ENCODE measurements at regions not wholly inside any gene's neighbourhood (a gene's known extent, or its start where the extent isn't known, plus 50 kb on each side); places are given as distances from the start of the nearest gene placed in this dataset.

DNA sequence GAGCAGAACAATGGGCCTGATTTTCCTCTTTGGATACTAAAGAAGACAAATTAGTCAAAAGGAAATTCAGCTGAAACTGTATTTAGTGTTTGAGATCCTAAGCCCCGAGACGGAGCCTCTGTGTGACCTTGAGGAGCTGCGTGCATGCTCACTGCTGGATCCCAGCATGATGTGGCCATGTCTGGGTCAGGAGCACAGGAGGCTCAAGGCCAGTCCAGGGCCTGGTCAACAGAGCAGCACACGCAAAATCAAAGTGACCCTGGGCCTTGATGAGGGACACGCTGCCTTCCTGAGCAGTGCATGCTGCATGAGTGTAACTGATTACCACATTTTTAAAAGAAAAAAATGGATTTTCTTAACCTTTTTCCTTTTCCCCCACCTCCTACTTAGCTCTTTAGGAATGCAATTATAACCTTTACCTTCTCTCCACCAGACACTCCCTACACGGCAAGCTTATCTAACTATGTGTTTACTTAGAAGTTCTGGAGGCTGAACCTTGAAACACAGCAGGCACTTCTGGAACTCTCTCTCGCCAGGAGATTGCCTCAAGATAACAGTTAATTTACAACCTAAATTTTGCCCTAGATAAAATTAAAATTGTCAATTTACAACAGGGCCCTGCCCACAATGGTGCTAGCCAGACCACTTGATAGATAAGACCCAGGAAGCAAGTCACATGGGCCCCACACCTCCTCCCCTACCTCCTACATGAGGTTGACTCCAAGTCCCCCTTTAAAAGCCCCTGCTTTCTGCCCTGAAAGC lies 144.6 kb downstream of the LRIG2 start:
- no peak for DNase-seq (ENCODE audit: low read depth in 4 of 4, low spot score in 2 of 4)

DNA sequence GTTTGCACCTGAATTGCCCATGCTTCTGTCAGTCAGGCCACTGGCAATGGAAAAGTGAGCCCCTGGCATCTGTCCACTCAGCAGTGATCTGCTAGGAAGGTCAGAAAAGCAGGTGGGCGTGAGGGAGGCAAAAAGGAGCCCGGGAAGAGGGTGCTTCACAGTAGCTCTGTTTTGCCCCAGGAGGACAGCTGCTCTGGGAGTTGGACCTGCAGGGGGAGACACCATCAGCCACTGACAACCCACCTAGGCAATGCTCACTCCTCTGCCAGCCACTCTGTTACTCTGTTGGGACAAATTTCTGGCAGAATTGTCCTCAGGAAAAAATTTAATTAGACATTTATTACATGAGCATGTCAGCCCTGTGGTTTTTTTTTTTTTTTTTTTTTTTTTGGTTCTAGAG lies 146.4 kb downstream of the LRIG2 start:
- DNase-seq (ENCODE audit: low read depth in 4 of 4, low spot score in 2 of 4) = no peak

DNA sequence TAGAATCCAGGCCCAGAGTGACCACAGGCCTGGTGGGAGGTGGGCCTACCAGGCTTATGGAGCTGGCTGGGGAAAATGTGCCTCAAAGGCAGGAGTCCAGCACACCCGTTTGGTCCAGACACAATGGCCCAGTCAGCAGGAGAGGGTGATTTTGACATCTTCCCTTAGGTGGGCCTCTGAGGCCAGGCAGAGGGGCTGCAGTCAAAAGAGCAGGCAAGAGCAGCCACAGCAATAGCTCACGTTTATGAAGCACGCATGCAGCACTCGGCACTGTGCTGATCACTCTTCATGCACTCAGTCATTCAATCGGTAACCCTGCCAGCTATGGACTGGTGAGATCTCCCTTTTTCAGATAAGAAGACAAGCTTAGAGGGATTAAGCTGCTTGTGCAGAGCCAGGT lies 146.8 kb downstream of the LRIG2 start:
- no peak for DNase-seq (ENCODE audit: low read depth in 4 of 4, low spot score in 2 of 4)

GRCh38 chr1:113223040-113223439 lies 150.0 kb downstream of the LRIG2 start:
- no peak for DNase-seq (ENCODE audit: low read depth in 4 of 4, low spot score in 2 of 4)

DNA sequence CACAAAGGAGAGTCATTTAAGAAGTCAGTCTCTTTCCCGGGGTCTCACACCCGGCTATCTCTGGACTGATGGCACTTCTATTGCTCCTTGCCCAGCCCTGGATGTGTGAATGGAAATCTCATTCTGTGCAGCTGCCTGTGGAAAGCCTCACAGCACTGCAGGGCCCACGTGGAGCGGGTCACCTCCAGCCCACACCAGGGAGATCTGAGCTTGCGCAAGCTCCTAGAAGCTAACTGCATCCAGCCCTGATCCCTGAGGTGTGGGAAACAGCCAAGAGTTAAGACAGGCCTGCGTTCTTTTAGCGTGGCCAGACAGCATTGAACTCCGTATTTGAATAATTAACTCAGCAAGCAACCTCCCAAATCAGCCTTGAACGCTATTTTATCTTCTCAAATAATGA lies 150.5 kb downstream of the LRIG2 start:
- DNase-seq (ENCODE audit: low read depth in 4 of 4, low spot score in 2 of 4) = no peak

- DNase-seq (ENCODE audit: low read depth in 4 of 4, low spot score in 2 of 4) = no peak
These were observed 153.2 kb downstream of the LRIG2 start for GRCh38 chr1:113226148-113226547.

DNA sequence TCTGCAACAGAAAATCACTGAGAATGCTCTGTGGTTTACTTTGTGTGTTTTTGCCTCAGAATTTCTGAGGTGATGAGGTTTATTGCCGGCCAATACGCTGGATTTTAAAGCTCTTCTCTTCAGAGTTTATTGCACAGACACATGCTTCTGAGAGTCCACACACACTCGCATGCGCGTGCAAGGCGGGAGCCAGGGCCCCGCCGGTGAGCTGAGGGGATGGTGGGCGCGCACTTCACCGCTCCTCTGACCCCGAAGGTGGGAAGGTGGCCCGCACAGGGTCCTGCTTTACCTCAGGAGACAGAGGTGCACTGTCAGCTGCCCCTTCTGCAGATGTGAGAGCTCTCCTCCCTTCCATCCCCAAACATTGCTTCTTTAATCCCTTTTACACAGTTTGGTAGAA lies 158.4 kb upstream of the MAGI3 start:
- no peak for DNase-seq (ENCODE audit: low read depth in 4 of 4, low spot score in 2 of 4)

DNA sequence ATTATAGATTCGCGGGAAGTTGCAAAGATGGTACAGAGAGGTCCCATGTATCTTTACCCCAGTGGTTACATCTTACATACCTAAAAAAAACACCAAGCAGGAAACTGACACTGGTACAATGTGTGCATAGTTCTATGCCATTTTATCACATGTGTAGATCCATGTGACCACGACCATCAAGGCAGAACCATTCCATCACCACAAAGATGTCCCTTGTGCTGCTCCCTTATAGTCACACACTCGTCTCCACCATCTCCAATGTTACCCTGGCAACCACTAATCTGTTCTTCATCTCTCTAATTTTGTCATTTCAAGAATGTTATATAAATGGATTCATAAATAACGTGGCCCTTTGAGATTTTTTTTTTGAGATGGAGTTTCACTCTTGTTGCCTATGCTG lies 156.9 kb upstream of the MAGI3 start:
- DNase-seq (ENCODE audit: low read depth in 4 of 4, low spot score in 2 of 4) = no peak

DNA sequence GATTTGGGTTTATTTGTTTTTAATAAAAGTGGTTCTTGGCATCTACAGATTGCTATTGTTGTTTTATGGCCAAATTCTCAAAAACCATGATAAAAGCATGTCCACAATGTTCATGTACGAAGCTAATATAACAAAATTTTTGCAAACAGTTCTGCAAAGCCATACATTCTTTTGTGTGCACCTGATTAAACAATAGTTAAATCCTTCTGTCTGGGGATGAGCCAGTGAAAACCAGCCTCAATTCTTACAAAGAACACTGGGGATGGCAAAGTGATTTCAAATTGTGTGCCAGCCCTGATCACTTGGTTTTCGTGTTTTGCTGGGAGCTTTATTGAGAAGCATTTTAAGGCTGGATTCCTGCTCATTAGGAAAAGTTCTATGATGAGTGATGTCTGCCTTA lies 149.1 kb upstream of the MAGI3 start:
- DNase-seq (ENCODE audit: low read depth in 4 of 4, low spot score in 2 of 4) = no peak

GRCh38 chr1:113242481-113242880 lies 147.8 kb upstream of the MAGI3 start:
- no peak for DNase-seq (ENCODE audit: low read depth in 4 of 4, low spot score in 2 of 4)

GRCh38 chr1:113243529-113243928 lies 146.8 kb upstream of the MAGI3 start:
- no peak for DNase-seq (ENCODE audit: low read depth in 4 of 4, low spot score in 2 of 4)

- no peak for DNase-seq (ENCODE audit: low read depth in 4 of 4, low spot score in 2 of 4)
These were observed 146.0 kb upstream of the MAGI3 start for GRCh38 chr1:113244112-113244820.

- DNase-seq (ENCODE audit: low read depth in 4 of 4, low spot score in 2 of 4) = no peak
These were observed 145.1 kb upstream of the MAGI3 start for GRCh38 chr1:113245252-113245651.

- no peak for DNase-seq (ENCODE audit: low read depth in 4 of 4, low spot score in 2 of 4)
These were observed 143.4 kb upstream of the MAGI3 start for GRCh38 chr1:113246929-113247328.

DNA sequence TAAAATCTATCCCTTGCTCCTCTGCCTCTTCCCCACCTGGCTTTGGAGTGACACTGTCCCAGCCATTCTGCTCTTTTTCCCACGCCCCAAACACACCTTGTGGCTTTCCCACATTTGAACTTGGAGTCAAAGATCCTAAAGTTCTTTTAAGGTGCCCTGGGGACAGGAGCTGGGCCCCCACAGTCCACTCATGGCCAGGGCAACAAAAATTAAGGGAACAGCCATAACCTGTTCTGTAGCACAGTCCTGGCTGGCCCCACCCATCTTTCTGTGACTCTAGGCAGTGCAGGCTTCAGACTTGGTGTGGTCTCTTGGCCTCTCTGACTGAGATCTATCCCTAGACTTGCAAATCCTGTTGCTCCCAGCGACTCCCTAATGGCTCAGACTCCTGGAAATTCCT lies 143.0 kb upstream of the MAGI3 start:
- DNase-seq (ENCODE audit: low read depth in 4 of 4, low spot score in 2 of 4) = no peak

- no peak for DNase-seq (ENCODE audit: low read depth in 4 of 4, low spot score in 2 of 4)
These were observed 142.5 kb upstream of the MAGI3 start for GRCh38 chr1:113247782-113248181.

- no peak for DNase-seq (ENCODE audit: low read depth in 4 of 4, low spot score in 2 of 4)
These were observed 141.8 kb upstream of the MAGI3 start for GRCh38 chr1:113248494-113248893.

DNA sequence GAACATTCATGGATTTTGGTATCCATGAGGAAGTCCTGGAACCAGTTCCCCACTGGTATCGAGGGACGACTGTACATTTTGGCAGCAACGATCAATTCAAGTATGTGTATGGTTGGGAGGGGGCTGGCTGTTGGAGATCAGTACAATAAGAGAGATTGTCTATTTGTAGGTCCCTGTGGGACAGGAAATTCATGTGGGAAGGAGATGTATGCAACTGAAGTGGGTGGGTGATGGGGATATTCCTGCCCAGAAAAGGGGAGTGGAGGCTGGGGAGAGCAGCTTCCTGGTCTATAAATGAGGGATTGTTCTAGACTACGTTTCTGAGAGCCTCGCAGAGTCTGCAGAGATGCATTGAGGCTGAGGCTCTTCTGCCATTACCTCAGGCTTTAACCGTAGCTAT lies 140.2 kb upstream of the MAGI3 start:
- no peak for DNase-seq (ENCODE audit: low read depth in 4 of 4, low spot score in 2 of 4)

- DNase-seq (ENCODE audit: low read depth in 4 of 4, low spot score in 2 of 4) = no peak
These were observed 138.1 kb upstream of the MAGI3 start for GRCh38 chr1:113252166-113252565.

DNA sequence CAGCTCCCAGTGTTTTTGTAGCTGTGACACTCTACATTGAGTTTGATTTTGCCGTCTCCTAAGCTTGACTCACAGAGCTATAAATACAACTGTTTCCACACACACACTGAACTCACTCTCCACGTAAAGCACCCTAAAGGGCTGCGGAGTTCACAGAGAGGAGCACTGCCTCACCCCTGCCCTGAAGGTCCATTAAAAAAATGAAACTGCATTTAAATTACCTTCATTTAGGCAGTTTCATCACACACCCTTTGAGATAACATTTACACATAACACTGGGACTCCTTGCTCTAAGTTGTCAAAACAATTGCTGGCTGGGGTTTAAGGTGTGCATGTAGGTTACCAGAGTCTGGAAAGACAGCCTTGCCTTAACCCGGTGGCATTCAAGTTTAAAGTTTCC lies 137.1 kb upstream of the MAGI3 start:
- DNase-seq (ENCODE audit: low read depth in 4 of 4, low spot score in 2 of 4) = no peak

DNA sequence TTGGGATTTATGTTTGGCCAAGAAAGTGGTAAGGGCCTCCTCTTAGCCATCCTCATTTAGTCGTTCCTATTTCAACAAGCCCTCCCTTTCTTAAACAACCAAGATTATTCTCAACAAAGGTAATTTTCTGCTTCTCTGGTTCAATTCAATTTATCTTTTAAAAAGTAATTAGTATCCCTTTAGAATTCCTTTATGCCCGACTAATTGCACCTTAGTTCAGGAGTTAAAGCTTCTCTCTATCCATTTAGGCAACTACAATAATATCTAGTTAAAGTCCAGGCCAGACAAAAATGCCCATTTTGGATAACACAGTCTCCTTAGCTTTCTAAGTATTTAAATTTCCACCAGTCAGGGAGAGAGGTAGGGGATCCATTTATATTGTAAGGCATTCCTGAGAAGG lies 136.7 kb upstream of the MAGI3 start:
- no peak for DNase-seq (ENCODE audit: low read depth in 4 of 4, low spot score in 2 of 4)

DNA sequence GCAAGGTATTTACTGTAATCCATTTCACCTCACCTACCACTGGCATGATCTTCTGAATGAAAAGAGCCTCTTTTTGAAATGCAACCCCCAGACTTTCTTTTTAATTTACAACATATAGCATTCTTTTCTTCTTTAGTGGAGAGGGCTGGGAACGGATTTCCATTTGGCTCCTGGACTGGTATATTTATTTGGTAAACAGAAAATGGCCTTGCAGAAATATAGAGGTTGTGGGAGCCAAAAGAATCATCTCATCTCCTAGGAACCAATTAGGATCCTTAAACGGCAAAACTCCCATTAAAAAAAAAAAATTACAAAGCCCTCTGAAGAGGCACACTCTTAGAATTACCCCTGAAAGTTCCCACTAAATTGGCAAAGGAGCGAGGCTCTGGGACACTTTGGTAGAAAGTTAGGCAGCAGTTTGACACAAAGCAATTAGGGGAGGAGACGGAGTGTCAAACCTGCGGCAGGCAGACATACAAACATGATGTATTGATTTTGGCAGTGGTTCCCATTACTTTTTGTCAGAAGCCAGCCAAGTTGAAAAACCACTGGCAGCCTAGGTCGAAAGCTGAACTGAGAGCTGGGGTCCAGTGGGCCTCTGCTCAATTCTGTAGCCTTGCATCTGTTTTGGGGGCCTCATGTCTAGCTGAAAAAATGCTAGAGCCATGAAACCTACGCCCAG lies 135.1 kb upstream of the MAGI3 start:
- DNase-seq (ENCODE audit: low read depth in 4 of 4, low spot score in 2 of 4) = no peak
